PC-9 (cell line): ENCODE measurements at regions not wholly inside any gene's neighbourhood (a gene's known extent, or its start where the extent isn't known, plus 50 kb on each side); places are given as distances from the start of the nearest gene placed in this dataset.

Experiments
- BruUV-seq: library from RNA; stranded (reverse); fragments of 400-500 nt; replicated peaks from 2 replicates; lab custom pipeline; 2021; lab: Mats Ljungman, UMichigan
- CTCF ChIA-PET: fragments of 300-600 bp; sonication (Branson Sonifier 250); formaldehyde crosslinking; loops from one replicate; lab custom pipeline; 2022; ENCODE audit warnings: antibody characterized with exemption; lab: Charles Lee
- POLR2A ChIA-PET: fragments of 300-600 bp; sonication (Branson Sonifier 250); formaldehyde crosslinking; loops from one replicate; lab custom pipeline; 2022; ENCODE audit warnings: antibody characterized with exemption; ENCODE audit not compliant: unreplicated experiment; lab: Charles Lee
- DNase-seq, 2 experiments: peaks; one replicate each; pipeline versions ENCODE4 v3.0.0 to v3.0.0-alpha.2; 2015 to 2022; ENCODE audit warnings: mixed read lengths in 1 of 2
- H2AFZ ChIP-seq: fragments of 200-600 bp; sonication (generic); 2 replicates; pipeline ENCODE4 v1.8.1; 2017; ENCODE audit warnings: antibody characterized with exemption
- H3F3A ChIP-seq: fragments of 200-600 bp; sonication (generic); 2 replicates; pipeline ENCODE4 v1.8.1; 2017; ENCODE audit warnings: antibody characterized with exemption, mild to moderate bottlenecking, low read depth; ENCODE audit not compliant: insufficient read depth
- H3K27ac ChIP-seq: fragments of 200-600 bp; sonication (generic); 2 replicates; pipeline ENCODE4 v1.6.1; 2016; ENCODE audit warnings: mixed run types
- H3K27me3 ChIP-seq: fragments of 200-600 bp; sonication (generic); 2 replicates; pipeline ENCODE4 v1.6.1; 2016; ENCODE audit warnings: low read depth, mixed run types; ENCODE audit not compliant: insufficient read depth
- H3K36me3 ChIP-seq: fragments of 200-600 bp; sonication (generic); 2 replicates; pipeline ENCODE4 v1.6.1; 2016; ENCODE audit warnings: low read depth, mixed run types
- H3K4me1 ChIP-seq: fragments of 200-600 bp; sonication (generic); replicated peaks from 2 replicates; pipeline ENCODE4 v1.6.1; 2016; ENCODE audit warnings: mixed run types; ENCODE audit not compliant: insufficient read depth
- H3K4me2 ChIP-seq: fragments of 200-600 bp; sonication (generic); 2 replicates; pipeline ENCODE4 v1.6.1; 2017; ENCODE audit warnings: mixed run types
- H3K4me3 ChIP-seq: fragments of 200-600 bp; sonication (generic); 2 replicates; pipeline ENCODE4 v1.6.1; 2016; ENCODE audit warnings: mixed run types
- H3K79me2 ChIP-seq: fragments of 200-600 bp; sonication (generic); 2 replicates; pipeline ENCODE4 v1.6.1; 2017; ENCODE audit warnings: low read depth, mixed run types
- H3K9me2 ChIP-seq: fragments of 200-600 bp; sonication (generic); 2 replicates; pipeline ENCODE4 v1.8.1; 2017; ENCODE audit warnings: mild to moderate bottlenecking; ENCODE audit not compliant: insufficient read depth
- H3K9me3 ChIP-seq: fragments of 200-600 bp; sonication (generic); 2 replicates; pipeline ENCODE4 v1.8.1; 2016; ENCODE audit warnings: low read depth; ENCODE audit not compliant: insufficient read depth
- H4K20me1 ChIP-seq: fragments of 200-600 bp; sonication (generic); 2 replicates; pipeline ENCODE4 v1.8.1; 2017; ENCODE audit not compliant: insufficient read depth
- CTCF ChIP-seq: fragments of 200-600 bp; sonication (generic); conservative IDR thresholded peaks from 2 replicates; pipeline ENCODE4 v1.6.1; 2017; ENCODE audit warnings: mixed run types, antibody characterized with exemption, mild to moderate bottlenecking, moderate library complexity
- EZH2 ChIP-seq: fragments of 200-600 bp; sonication (generic); IDR thresholded peaks from 2 replicates; pipeline ENCODE4 v1.8.0; 2017; ENCODE audit warnings: antibody characterized with exemption, low read depth
- intact Hi-C: fragments of 100-400 bp; cut with micrococcal nuclease; formaldehyde crosslinking; loops from one replicate; pipeline ENCODE4 v1.10.0; 2022; ENCODE audit not compliant: unreplicated experiment

DNA sequence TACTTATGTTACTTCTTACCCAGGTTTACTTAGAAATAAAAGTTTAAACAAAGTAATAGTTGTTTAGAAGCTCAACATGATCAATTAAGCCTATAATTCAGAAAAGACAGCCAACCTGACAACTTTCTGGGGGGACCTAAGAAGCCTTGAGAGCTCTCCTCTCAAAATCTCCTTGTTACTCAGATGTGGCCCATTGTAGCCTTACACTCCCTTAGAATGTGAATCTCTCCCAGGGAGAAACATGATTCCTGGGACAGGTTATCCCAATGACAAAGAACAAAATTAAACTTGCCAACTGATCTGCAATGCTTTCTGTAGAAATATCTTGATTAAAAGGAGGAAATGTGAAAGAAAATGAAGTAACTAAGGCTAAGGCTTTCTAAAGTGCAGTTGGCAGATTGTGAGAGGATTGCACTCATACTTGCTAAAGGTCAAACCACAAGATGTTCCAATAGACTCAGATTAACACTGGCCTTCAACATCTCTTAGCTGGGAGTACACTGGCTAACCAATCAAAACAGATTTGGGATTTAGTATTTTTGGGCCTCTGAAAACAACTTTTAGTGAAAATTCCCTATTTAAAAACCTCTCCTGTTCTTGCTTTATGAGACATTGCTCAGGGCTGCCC lies 72.3 kb upstream of the TMX1 start:
- ChIA-PET POLR2A (interaction anchor here (0.5 kb wide), 1 partner anchor 891 kb away, joined by 3 read pairs; no protein-coding TSS in a partner anchor), CTCF (interaction anchor here (0.6 kb wide), 2 partner anchors 48 to 149 kb away, joined by 3 to 6 read pairs; no protein-coding TSS in a partner anchor)
- intact Hi-C loops = no loop called here
- Histone ChIP-seq H4K20me1 (no peaks in the 10 kb centered on the region), H3K27me3 (no peaks in the 10 kb centered on the region), H2AFZ (no peak overlapping the region), H3K27ac (no peak overlapping the region), H3K4me3 (no peak overlapping the region), H3K4me2 (peak overlapping the region; percentile 14; the same call in 1 of the 2 replicates), H3K9me2 (no peaks in the 10 kb centered on the region; the same call in 1 of the 2 replicates), H3K79me2 (no peaks in the 10 kb centered on the region), H3K4me1 (peaks cover 11% of the 10 kb centered on the region; the same call in 1 of the 2 replicates), H3K36me3 (no peaks in the 10 kb centered on the region), H3F3A (no peaks in the 10 kb centered on the region), H3K9me3 (no peaks in the 10 kb centered on the region)
- TF ChIP-seq EZH2 (no peak), CTCF (no peak)
- BruUV-seq = no TSS peak
- no peak for DNase-seq

- no TSS peak for BruUV-seq
- CTCF ChIA-PET = interaction anchor here (0.6 kb wide), 2 partner anchors 48 to 149 kb away, joined by 3 to 6 read pairs; no protein-coding TSS in a partner anchor
Observed at GRCh38 chr14:51168215-51168613, 71.8 kb upstream of the TMX1 start.

GRCh38 chr14:51173863-51174262 lies 66.2 kb upstream of the TMX1 start:
- no peak for TF ChIP-seq EZH2
- TF ChIP-seq CTCF = no peak
- ChIA-PET POLR2A (no interaction called here), CTCF (interaction anchor here (0.5 kb wide), 1 partner anchor 313 kb away, joined by 3 read pairs; no protein-coding TSS in a partner anchor)
- Histone ChIP-seq H3K9me3 (no peaks in the 10 kb centered on the region), H4K20me1 (no peaks in the 10 kb centered on the region), H3K4me3 (no peak overlapping the region), H3K9me2 (no peaks in the 10 kb centered on the region), H2AFZ (no peak overlapping the region), H3K36me3 (no peaks in the 10 kb centered on the region), H3K27me3 (peaks cover 10% of the 10 kb centered on the region), H3K4me1 (no peaks in the 10 kb centered on the region), H3K79me2 (no peaks in the 10 kb centered on the region), H3K27ac (no peak overlapping the region), H3K4me2 (no peak overlapping the region), H3F3A (no peaks in the 10 kb centered on the region)
- no TSS peak for BruUV-seq
- intact Hi-C loops = no loop called here
- no peak for DNase-seq

More at GRCh38 chr14:51168215-51168613, 71.8 kb upstream of the TMX1 start:
- no peak overlapping the region for H3K4me3 ChIP-seq
- H4K20me1 ChIP-seq = no peaks in the 10 kb centered on the region
- no peak overlapping the region for H3K27ac ChIP-seq
- H3K79me2 ChIP-seq = no peaks in the 10 kb centered on the region
- TF ChIP-seq EZH2 = no peak
- no peak for TF ChIP-seq CTCF
- no peaks in the 10 kb centered on the region for H3K9me3 ChIP-seq
- intact Hi-C loops = no loop called here
- POLR2A ChIA-PET = interaction anchor here (0.5 kb wide), 1 partner anchor 890 kb away, joined by 3 read pairs; no protein-coding TSS in a partner anchor
- H3K36me3 ChIP-seq = no peaks in the 10 kb centered on the region
- H3K4me1 ChIP-seq = peaks cover 11% of the 10 kb centered on the region; the same call in 1 of the 2 replicates
- no peak for DNase-seq
- H3K4me2 ChIP-seq = peak overlapping the region; percentile 14; the same call in 1 of the 2 replicates
- no peaks in the 10 kb centered on the region for H3F3A ChIP-seq
- no peaks in the 10 kb centered on the region for H3K27me3 ChIP-seq
- H2AFZ ChIP-seq = no peak overlapping the region
- H3K9me2 ChIP-seq = no peaks in the 10 kb centered on the region; the same call in 1 of the 2 replicates
